NOMO-1 treated with dmso at 0.1 percent for 144 hours (cell line): ENCODE measurements at regions not wholly inside any gene's neighbourhood (a gene's known extent, or its start where the extent isn't known, plus 50 kb on each side); places are given as distances from the start of the nearest gene placed in this dataset.
"Not testable (repeated sequence)": the region's sequence is repeated elsewhere in the genome, so short reads cannot be mapped to it uniquely, and the experiment has no call there.

Experiments
- DNase-seq: peaks from one replicate; lab custom pipeline; 2025; ENCODE audit not compliant: unreplicated experiment; lab: John Stamatoyannopoulos, UW

- DNase-seq, result no peak
Observed at GRCh38 chr1:173341971-173342370, 134.8 kb upstream of the TNFSF4 start.

DNA sequence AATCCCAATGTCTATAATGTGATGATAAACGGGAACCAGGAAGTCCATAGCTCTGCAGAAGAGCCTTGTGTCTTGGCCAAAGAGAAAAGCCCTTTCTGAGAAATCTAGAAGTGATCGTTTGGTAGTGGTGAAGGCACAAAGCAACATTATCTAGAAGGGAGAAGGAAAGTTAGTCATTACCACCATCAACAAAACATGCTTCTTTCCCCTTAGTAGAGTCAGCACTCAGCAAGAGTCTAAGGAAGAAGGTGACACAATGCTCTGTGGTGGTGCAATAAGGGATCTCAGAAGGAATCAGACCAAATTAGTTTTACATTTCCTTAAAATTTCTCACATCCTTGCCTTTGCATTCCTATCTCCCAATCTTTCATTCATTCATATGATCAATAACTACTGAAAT, 134.4 kb upstream of the PRDX6 start:
- no peak for DNase-seq

GRCh38 chr1:173344034-173344743, 132.9 kb upstream of the PRDX6 start:
- DNase-seq, result no peak

DNA sequence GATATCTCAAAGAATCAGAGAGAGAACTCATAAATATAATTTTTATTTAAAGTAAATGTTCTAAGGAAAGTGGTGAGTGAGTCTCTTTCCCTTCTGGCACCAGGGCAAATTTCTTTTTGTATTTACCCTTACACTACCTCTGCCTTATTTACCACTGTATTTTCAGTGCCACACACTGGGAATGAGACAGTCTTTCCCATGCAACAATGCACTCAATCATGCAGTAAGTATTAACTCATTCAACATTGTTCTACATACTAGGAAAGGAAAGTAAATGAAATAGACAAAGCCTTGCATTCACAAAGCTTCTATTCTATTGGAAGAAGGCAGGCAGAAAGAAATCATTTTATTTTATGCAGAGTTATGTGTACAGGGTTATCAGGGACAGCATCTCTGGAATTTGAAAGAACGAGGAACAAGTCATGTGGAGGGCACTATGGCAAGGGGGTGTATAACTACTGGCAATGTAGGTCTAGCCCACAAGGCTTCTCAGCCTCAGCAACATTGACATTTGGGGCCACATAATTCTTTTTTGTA, 129.8 kb upstream of the PRDX6 start:
- DNase-seq, result no peak

- not testable (repeated sequence) for DNase-seq
Observed at GRCh38 chr1:173352635-173353034, 124.5 kb upstream of the PRDX6 start.

GRCh38 chr1:173353350-173353749, 123.8 kb upstream of the PRDX6 start:
- no peak for DNase-seq

GRCh38 chr1:173354937-173355280, 122.2 kb upstream of the PRDX6 start:
- DNase-seq, result no peak

DNA sequence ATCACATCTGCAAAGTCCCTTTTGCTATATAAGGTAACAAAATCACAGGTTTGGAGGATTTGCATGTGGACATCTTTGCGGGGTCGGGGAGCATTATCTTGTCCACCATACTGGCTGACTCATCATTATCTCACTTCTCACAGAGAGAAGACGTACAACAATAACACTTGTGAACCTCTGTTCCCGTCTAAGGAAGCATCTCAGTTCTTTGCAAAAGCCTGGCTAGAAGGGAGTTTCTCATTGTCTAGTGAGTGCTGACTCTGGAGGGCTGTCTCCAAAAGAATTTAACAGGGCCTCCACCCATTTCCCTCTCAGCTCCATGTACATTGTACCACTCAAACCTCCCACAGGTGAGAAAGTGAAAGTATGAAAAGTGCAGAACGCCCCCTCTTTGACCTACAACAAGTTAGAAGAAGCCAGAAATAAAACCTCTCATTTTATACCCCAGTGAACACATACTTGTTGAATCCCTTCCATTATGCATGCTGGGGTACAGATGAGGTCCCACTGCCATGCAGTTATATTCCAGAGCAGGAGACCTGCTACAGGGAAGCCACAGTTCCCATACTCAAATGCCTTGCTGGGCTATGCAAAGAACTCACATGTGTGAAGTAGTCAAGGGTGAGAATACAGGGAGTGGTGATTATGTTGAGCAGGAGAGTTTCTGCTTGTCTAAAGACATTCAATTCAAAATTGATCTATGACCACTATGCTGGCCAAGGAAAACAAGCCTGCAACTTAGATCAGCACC, 121.7 kb upstream of the PRDX6 start:
- no peak for DNase-seq

DNA sequence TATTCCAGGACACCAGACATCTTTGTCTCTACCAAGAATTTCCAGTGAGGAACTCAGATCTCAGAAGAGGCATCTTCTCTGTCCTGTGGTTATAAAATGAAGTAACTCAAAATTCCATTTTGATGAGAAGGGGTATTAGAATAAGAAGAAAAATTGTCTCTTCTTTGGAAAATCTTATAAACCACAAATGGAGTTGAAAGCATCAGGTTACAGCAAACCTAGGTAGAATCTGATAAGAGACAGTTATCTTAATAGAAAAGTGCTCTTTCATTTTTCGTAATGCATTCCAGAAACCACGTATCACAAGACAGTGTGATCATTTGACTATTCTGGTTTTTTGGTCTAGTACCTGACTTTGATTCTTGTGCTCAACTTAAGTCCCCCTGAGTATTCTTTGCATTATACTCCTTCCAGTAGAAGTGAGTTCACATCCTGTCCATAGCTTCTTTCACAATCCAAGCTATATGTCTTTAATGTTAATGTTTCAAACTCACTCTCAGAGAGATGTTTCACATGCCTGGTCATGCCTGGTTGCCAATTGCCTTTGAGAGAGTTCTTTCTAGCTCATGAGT, 120.9 kb upstream of the PRDX6 start:
- no peak for DNase-seq

DNA sequence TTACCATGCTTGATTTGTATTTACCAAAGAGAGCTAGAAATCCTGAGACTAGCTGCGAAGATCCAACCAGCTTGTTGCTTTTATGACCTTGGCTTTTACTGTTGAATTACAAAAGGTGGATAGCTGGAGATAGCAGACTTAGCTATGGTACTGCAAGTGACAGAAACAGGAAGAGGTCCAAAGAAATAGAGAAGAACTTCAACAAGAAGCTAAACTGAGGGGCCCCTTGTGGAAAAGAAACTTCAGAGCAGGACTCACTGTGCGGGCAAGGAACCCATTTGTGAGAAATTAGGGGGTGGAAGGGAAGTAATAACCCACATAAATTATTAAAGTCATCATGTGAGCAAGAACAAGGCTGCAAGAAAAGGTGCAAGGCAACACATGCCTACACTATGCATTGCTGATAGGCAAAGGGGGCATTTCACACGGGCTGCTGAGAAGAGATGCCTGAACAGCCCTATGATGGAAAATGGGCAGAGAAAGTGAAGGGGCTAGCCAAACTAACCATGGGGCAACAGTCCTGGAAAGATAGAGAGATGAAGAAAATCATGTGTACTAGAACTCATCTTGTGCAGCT, 116.6 kb upstream of the PRDX6 start:
- peak; percentile 42 for DNase-seq

- DNase-seq, result no peak
Observed at GRCh38 chr1:173362543-173362942, 114.6 kb upstream of the PRDX6 start.

DNA sequence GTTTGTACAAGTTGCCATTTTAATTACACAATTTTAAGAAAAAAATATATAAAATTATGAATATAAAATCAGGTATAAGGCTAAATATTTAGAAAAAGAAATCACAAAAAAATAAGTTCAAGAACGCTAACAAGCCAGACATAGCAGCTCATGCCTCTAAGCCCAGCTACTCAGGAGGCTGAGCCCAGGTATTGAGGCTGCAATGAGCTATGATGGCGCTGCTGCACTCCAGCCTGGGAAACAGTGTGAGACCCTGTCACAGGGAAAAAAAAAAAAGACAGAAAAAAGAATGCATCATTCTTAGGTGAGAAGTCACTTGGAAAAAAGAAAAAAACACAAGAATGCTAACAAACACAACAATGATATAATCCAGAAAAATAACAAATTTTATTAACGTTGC, 112.3 kb upstream of the PRDX6 start:
- no peak for DNase-seq

DNA sequence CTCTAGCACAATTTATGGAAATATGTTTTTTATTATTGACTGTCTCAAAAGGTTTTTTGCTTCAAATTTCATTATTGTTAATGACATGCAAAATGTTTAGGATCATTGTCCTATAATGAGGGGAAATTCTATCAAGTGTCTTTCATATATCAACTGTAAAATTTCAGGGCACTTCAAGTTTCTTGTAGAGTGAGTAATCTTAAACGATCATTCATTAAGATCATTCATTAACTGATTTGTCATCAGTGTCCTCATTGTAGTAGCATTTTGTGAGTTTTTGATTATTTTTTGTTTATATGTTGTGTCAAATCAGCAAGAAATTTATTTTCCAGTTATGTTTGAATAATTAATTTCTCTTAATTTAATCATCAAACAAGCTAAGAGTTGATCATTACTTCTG, 111.8 kb upstream of the PRDX6 start:
- no peak for DNase-seq

DNA sequence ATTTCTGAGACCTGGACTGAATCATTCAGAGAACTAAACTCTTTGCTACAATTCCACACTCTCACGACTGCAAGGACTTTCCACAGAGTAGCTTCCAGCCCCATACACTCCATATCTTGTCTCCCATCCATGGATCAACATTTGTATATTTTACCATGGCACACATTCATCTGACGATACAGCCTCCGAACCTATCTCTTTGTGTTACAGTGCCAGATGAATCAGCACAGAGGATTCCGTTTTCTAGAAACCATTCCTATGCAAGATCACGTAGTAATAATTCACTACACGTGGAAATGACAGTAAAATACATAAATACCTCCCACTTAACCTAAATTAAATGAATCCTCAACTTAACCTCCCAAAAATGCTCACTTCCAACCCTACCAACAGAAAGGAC, 110.0 kb upstream of the PRDX6 start:
- no peak for DNase-seq

DNA sequence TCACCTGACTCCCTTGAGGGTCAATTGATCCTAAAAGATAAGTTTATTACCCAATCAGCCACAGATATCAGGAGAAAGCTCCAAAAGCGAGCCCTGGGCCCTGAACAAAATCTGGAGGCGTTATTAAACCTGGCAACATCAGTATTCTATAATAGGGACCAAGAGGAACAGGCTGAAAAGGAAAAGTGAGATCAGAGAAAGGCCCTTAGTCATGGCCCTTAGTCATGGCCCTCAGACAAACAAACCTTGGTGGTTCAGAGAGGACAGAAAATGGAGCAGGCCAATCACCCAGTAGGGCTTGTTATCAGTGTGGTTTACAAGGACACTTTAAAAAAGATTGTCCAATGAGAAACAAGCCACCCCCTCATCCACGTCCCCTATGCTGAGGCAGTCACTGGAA, 106.5 kb upstream of the PRDX6 start:
- not testable (repeated sequence) for DNase-seq

GRCh38 chr1:173376065-173376464, 101.1 kb upstream of the PRDX6 start:
- not testable (repeated sequence) for DNase-seq

GRCh38 chr1:173377266-173377665, 99.9 kb upstream of the PRDX6 start:
- no peak for DNase-seq

DNA sequence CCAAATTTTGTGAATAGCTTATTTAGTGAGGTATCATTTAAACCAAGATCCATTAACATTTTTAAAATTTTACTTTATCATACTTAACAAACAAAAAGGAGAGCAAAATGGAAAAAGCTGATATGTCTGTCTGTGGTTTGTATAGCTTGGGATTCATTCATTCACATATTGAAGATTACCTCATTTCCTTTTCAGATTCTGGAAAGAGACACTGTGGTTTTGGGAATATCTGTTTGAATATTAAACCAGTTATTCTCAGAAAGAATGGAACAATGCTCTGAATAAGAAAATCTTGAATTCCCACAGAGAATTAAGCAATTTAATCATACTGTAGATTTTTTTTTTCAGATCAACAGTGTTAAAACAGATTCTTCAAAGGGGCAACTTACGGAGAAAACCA, 93.8 kb upstream of the PRDX6 start:
- no peak for DNase-seq

DNA sequence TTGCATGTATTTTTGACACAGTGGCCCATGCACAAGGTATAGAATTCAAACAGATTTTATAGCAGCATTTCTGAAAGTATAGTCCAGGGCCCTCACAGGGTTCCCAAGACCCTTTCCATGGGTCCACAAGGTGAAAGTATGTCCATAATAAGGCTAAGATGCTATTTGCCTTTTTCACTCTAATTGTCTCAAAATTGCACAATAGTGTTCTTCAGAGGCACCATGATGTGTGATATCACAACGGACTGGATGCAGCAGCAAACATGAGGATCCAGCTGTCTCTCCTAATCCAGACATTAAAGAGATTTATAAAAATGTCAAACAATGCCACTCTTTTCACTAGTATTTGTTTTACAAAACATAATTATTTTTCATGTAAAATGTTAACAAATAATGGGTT, 88.8 kb upstream of the PRDX6 start:
- no peak for DNase-seq

DNA sequence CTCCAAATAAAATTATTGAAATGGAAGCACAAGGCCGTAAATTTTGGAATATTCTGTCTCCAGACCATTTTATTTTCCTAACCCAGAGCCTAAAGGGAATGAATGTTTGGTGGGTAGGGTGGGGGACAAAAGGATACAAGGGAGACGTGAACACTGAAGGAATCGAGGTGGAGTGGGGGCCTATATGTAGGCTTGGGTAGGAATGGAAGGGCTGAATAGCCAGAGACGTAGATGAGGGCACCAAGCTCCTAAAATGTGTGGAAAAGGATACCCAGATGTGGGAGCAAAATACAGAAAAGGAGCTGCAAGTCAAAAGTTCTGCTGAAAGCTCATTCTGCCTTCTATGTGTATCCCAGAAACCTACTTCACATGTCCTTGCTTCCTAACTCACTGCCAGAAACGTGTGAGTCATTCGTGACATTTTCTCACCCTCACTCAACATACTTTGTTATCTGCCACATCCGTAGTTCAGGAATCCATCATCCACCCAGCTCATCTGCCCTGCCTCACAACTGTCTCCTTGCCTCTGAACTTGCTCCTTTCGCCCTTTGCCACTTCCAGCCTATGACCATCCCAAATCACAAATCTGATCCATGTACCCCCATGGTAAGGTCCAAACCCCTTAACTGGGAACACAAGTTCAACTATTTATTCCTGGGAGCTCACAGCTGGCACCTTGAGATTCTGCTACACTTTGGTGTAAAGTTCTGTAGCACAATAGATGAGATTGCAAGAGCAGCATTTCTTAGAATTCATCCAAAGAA, 84.1 kb upstream of the PRDX6 start:
- DNase-seq, result no peak

GRCh38 chr1:173393659-173394000, 83.5 kb upstream of the PRDX6 start:
- no peak for DNase-seq
